NAMALWA (cell line): ENCODE measurements at regions not wholly inside any gene's neighbourhood (a gene's known extent, or its start where the extent isn't known, plus 50 kb on each side); places are given as distances from the start of the nearest gene placed in this dataset.
"Not testable (repeated sequence)": the region's sequence is repeated elsewhere in the genome, so short reads cannot be mapped to it uniquely, and the experiment has no call there.

Experiments used
- DNase-seq: peaks from one replicate; pipeline ENCODE4 v3.0.0-alpha.2; 2015; ENCODE audit warnings: low spot score

DNA sequence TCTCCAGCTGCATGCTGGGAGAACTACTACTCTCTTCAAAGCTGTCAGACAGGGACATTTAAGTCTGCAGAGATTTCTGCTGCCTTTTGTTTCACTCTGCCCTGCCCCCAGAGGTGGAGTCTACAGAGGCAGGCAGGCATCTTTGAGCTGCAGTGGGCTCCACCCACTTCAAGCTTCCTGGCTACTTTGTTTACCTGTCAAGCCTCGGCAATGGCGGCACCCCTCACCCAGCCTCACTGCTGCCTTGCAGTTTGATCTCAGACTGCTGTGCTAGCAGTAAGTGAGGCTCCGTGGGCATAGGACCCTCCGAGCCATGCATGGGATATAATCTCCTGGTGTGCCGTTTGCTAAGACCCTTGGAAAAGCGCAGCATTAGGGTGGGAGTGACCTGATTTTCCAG, 61.7 kb downstream of the DMRTA1 start:
- DNase-seq, result not testable (repeated sequence)

- no peak for DNase-seq
Observed at GRCh38 chr9:22508790-22509189, 62.2 kb downstream of the DMRTA1 start.

DNA sequence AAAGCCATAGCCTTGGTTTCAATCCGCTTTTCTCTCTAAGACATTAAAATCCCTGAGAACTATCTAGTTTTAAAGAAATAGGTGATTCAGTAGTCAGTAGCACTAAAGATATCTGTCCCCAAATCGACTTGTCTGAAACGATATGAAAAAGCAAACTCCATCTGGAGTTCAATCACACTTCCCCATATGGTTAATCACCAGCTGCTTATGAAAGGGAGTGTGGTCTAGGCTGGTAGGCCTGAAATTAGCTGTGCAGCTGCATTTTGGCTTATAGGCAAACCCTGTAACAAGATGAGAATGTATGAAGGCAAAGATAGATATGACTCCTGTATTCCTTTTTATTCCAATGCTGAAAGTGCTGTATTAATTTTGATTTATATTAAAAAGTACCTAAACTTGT, 65.9 kb downstream of the DMRTA1 start:
- peak; percentile 34 for DNase-seq

DNA sequence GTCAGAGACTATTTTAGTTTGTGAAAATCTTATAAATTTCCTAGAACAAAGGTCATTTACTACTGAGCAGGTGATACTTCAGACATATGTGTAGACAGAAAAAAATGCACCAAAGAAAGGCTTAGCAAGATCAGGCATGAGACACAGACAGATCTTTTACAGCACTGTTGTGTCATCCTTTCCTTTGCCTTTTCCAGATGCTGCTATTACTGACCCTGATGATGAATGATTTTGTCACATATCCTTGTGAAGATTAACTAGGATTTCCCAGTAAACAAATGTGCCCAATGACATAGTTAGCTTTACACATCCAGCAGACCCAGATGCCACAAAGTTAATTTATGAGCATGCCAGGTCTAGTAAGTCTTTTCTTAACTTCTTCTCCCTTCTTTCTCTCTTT, 68.2 kb downstream of the DMRTA1 start:
- DNase-seq, result no peak

- DNase-seq, result no peak
Observed at GRCh38 chr9:22522206-22522740, 75.6 kb downstream of the DMRTA1 start.

GRCh38 chr9:22528485-22528884, 81.9 kb downstream of the DMRTA1 start:
- DNase-seq, result no peak

DNA sequence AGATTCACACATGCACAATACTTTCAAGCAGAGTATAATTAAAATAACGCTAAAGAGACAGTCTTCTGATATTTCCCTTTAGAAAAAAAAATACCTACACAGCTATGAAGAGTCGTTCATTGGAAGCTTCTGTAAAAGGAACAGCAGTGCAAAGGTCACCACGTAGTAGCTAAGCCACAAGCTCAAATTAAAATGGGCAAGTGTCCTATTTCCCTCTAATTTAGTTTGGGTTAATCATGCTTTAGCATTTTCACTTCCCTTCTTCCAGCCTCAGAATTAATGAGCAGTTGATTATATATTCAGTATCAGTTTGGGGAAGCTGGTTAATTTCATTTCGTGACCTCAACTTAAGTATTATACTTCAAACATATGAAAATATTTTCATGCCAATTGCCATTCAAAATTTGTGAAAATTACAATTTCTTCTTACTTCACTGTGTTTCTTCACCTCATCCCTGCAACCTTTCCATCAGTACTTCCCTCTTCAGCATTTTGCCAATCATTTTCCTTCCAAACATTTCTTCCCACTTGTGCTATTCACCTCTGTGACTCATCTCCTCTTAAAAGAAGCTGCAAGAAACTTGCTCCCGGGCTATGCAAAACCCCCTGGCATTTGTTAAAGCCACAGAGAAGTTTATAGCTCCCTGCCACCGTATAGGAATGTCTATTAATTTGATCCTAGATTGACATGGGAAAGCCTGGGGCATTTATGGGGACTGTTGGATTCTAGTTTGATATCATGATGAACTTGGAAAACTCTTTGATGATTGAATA, 83.0 kb downstream of the DMRTA1 start:
- no peak for DNase-seq

DNA sequence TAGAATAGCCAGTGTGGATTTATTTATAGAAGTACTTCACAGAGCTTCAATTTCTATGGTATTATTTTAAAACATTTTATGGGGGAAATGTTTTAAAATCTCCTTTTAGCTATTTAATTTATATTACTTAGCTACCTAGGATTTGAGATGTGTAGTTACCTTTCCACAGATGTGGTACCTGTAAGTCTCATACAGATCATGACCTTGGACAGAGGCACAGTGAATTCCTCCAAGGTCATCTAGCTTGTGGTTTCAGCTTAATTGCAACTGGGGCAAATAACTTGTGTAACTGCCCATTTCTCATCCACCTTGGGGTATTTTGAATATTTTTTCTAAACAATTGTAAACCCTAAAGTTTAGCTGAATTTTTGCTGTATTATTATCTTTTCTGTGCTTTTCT, 89.2 kb downstream of the DMRTA1 start:
- no peak for DNase-seq

- DNase-seq, result no peak
Observed at GRCh38 chr9:22537721-22538120, 91.1 kb downstream of the DMRTA1 start.

- DNase-seq, result no peak
Observed at GRCh38 chr9:22548625-22549024, 102.0 kb downstream of the DMRTA1 start.

DNA sequence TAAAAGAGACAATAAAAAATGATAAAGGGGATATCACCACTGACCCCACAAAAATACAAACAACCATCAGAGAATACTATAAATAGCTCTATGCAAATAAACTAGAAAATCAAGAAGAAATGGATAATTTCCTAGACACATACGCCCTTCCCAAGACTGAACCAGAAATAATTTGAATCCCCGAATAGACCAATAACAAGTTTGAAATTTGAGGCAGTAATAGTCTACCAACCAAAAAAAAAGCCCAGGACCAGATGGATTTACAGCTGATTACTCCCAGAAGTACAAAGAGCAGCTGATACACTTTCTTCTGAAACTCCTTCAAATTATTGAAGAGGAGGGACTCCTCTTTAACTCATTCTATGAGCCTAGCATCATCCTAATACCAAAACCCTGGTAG, 128.1 kb downstream of the DMRTA1 start:
- no peak for DNase-seq

- no peak for DNase-seq
Observed at GRCh38 chr9:22580788-22581187, 134.2 kb downstream of the DMRTA1 start.

DNA sequence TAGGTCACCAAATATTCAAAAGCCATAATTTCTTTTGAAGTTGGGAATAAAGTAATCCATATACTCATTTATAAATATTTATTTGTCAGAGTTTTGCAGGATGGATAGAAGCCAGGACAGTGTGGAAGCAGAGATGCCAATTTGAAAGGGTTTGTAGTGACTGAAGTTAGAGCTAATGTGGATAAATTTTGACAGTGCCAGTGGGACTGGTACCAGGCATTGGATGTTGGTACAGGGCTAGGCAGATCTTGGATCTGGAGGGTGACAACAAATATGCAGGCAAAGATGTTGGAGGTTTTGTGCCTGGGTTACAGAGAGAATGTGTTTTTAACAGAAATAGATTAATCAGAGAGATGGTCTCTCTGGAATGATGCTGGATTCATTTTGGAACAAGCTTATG, 135.6 kb downstream of the DMRTA1 start:
- no peak for DNase-seq

DNA sequence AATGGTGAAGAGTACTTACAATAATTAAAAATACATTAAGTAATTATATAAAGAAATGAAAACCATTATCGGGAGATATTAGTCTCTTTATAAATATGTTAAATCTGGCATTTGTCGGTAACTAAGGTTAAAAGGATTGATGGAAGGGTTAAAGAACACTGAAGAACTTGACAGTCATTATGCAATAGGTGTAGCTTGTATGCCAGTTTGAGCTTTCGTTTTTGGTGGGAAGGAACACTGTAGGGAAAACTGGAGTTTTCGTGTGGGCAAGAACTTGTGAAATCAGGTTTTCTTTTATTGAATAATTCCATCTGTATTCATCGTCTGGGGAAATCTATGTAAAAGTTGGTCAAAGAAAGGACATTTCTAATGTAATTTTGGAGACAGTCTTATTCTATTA, 142.3 kb downstream of the DMRTA1 start:
- no peak for DNase-seq

DNA sequence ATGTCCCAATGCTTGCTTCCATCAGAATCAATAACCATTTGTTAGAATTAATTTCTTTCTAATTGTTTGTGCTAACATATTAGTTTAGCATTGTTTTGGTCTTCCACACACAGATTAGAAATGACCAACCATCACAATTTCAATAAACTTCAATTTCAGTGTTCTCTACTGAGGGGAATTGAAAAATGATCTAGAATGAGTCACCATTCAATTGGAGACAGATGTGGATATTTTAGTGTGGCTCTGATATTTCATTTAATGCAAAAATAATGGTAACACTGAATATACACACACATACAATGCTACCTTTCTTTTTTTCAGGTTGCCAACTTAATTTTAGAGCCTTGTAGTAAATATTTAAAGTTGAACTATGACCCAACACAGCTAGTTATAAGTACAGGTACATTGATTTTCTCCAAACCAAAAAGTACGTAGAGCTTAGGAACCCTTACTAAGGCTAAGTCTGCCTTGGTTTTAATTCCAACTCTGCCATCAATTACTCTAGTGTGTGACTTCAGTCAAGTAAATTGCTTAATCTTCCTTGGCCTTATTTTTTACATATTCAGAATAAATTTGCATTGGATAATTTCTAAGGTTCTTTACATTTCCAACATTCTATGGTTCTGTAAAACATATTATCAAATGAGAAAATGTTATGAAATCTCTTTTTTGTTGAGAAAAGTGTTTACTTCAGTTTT, 143.9 kb downstream of the DMRTA1 start:
- no peak for DNase-seq

GRCh38 chr9:22595805-22596204, 149.2 kb downstream of the DMRTA1 start:
- no peak for DNase-seq

DNA sequence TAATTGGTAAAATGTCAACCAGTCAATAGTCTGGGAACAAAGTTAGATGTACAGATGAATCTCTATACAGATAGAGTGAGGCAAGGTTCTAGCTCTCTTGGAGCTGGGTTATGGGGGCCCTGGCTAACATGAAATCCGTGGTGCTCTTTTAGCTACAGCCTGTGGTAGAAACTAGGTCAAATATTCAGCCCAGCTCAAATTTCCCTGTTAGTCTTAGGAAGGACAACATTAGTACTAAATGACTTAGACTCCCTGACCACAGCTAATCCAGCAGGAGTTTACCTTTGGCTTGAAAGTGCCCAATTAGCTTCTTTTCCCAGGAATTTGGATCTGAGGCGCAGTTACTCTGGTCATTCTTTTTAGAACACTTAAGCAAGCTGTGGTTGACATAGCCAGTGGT, 170.5 kb downstream of the DMRTA1 start:
- no peak for DNase-seq

- no peak for DNase-seq
Observed at GRCh38 chr9:22622815-22623214, 176.2 kb downstream of the DMRTA1 start.

- DNase-seq, result no peak
Observed at GRCh38 chr9:22623236-22623635, 176.6 kb downstream of the DMRTA1 start.

- no peak for DNase-seq
Observed at GRCh38 chr9:22625540-22625939, 178.9 kb downstream of the DMRTA1 start.

DNA sequence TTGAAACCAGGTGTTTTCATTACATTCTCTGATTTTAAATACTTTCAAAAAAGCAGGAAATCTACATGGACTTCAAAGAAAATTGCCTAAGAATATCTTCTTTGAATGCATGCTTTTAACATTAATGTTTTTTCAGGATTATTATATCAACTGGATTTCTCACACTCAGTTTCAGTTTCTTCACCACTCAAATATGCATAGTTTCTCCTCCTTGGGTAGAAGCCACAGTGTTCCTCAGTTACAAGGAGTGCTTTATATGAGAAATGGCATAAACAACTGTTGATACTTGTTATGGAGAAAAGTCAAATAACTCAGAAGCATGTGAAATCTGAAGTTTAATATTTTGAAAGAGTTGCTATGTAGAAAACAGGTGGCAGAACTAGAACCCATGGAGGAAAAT, 196.9 kb downstream of the DMRTA1 start:
- DNase-seq, result no peak

GRCh38 chr9:22645893-22646292, 199.3 kb downstream of the DMRTA1 start:
- no peak for DNase-seq

- DNase-seq, result no peak
Observed at GRCh38 chr9:22649384-22649783, 202.8 kb downstream of the DMRTA1 start.

DNA sequence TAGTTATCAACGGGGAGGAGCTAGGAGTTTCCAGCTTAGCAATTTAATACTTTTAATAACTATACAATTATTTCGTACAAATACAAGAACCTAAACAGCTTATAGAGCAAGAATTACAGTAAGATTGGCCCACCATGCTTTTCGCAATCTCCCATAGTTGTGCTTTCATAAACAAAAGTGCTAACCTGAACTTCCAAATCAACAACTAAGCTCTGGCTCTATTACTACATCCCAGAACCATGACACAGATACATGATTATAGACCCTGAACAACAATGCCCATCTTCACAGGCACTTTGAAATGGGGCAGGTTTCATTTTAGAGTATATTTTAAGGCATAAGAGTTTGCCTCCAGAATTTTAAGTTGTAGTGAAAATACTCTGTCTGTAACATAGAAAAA, 203.5 kb downstream of the DMRTA1 start:
- no peak for DNase-seq
